ENCODE measurements at regions not wholly inside any gene's neighbourhood (a gene's known extent, or its start where the extent isn't known, plus 50 kb on each side); places are given as distances from the start of the nearest gene placed in this dataset.

DNA sequence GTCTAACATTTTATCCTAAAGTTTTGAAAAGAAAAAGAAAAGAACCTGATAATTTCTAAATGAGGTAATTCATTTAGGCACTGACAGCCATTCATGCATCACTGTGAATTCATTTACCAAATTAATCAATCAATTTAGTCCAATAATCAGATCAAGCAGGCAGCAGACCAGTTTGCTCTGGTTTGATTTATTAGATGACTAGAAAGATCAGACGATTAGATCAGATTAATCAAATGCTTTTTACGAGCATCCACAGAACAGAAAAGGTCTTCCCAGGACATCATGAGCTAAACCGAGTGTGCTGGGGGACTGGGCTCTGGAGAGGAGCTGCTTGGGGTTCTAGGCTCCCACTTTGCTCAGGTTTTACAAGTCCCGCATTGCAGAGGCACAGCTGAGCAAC lies 226.5 kb upstream of the MYO3A start:
- no peak overlapping the region for H3K4me3 Mint-ChIP-seq (ENCODE audit: unreplicated experiment)
- no peak overlapping the region for H3K27ac Mint-ChIP-seq (ENCODE audit: unreplicated experiment)
- DNase-seq (ENCODE audit: low spot score) = no peak
- H3K9me3 Mint-ChIP-seq (ENCODE audit: unreplicated experiment) = no peaks in the 10 kb centered on the region
- no peaks in the 10 kb centered on the region for H3K4me1 Mint-ChIP-seq (ENCODE audit: unreplicated experiment)
- TF ChIP-seq, protein P1, sequence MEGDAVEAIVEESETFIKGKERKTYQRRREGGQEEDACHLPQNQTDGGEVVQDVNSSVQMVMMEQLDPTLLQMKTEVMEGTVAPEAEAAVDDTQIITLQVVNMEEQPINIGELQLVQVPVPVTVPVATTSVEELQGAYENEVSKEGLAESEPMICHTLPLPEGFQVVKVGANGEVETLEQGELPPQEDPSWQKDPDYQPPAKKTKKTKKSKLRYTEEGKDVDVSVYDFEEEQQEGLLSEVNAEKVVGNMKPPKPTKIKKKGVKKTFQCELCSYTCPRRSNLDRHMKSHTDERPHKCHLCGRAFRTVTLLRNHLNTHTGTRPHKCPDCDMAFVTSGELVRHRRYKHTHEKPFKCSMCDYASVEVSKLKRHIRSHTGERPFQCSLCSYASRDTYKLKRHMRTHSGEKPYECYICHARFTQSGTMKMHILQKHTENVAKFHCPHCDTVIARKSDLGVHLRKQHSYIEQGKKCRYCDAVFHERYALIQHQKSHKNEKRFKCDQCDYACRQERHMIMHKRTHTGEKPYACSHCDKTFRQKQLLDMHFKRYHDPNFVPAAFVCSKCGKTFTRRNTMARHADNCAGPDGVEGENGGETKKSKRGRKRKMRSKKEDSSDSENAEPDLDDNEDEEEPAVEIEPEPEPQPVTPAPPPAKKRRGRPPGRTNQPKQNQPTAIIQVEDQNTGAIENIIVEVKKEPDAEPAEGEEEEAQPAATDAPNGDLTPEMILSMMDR (IDR thresholded peaks at IDR 0.05; ENCODE audit: unreplicated experiment) = no peak
- H3K27me3 Mint-ChIP-seq (ENCODE audit: unreplicated experiment) = peaks cover 1% of the 10 kb centered on the region
- no peaks in the 10 kb centered on the region for H3K36me3 Mint-ChIP-seq (ENCODE audit: low read depth, unreplicated experiment)

DNA sequence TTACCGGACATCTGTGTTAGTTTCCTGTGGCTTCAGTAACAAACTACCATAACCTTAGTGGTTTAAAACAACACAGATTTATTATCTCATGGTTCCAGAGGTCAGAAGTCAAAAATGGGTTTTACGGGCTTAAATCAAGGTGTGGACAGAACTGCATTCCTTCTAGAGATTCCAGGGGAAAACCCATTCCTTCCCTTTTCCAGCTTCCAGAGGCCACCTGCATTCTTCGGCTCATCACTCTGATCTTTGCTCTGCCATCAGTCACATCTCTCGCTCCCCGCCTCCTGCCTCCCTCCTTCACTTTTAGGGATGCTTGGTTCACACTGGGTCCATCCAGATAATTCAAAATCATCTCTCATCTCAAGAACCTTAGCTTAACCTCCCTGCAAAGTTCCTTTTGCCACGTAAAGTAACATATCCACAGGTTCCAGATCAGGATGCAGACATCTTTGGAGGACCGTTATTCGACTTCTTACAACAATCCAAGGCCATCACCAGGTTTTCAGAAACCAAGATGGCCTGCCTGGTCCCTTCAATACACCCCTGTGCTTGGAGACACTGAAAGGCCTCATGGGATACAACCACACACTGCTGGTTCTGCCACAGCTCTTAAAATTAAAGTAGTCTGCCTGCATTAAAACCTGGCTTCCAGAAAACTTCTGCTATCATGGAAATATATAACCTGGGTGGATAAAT lies 225.9 kb upstream of the MYO3A start:
- Mint-ChIP-seq H3K4me1 (ENCODE audit: unreplicated experiment) (no peaks in the 10 kb centered on the region), H3K27me3 (ENCODE audit: unreplicated experiment) (peaks cover 1% of the 10 kb centered on the region), H3K9me3 (ENCODE audit: unreplicated experiment) (no peaks in the 10 kb centered on the region), H3K27ac (ENCODE audit: unreplicated experiment) (no peak overlapping the region), H3K36me3 (ENCODE audit: low read depth, unreplicated experiment) (no peaks in the 10 kb centered on the region), H3K4me3 (ENCODE audit: unreplicated experiment) (no peak overlapping the region)
- DNase-seq (ENCODE audit: low spot score) = no peak
- TF ChIP-seq, protein P1 (IDR thresholded peaks at IDR 0.05; ENCODE audit: unreplicated experiment) = no peak

DNA sequence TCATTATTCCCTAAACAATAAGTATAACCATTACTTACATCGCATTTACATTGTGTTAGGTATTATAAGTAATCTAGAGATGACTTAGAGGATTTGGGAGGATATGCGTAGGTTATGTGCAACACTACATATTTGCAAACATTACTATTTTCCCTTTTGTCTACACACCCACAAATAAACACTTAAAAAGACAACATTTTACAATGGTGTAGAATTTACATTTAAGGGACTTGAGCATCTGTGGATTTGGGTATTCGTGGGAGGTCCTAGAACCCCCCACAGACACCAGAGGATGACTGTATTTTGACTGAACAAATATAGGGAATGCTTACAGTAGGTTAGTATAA lies 220.2 kb upstream of the MYO3A start:
- DNase-seq (ENCODE audit: low spot score) = no peak
- Mint-ChIP-seq H3K4me1 (ENCODE audit: unreplicated experiment) (peaks cover 2% of the 10 kb centered on the region), H3K27me3 (ENCODE audit: unreplicated experiment) (peaks cover 4% of the 10 kb centered on the region), H3K9me3 (ENCODE audit: unreplicated experiment) (peaks cover 6% of the 10 kb centered on the region), H3K4me3 (ENCODE audit: unreplicated experiment) (no peak overlapping the region), H3K36me3 (ENCODE audit: low read depth, unreplicated experiment) (peaks cover 9% of the 10 kb centered on the region), H3K27ac (ENCODE audit: unreplicated experiment) (no peak overlapping the region)
- TF ChIP-seq, protein P1 (IDR thresholded peaks at IDR 0.05; ENCODE audit: unreplicated experiment) = no peak

DNA sequence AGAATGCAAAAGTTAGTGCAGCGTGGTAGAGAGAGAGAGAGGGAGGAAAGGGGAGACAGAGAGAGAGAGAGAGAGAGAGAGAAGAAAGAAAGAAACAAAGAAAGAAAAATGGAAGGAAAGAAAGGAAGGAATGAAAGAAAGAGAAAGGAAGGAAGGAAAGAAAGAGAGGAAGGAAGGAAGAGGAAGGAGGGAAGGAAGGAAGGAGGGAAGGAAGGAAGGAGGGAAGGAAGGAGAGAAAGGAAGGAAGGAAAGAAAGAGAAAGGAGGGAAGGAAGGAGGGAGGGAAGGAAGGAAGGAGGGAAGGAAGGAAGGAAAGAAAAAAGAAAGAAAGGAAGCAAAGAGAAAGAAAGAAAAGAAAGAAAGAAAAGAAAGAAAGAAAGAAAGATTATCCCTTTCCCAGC lies 209.8 kb upstream of the MYO3A start:
- H3K4me3 Mint-ChIP-seq (ENCODE audit: unreplicated experiment) = no peak overlapping the region

More for the DNA sequence above, 209.8 kb upstream of the MYO3A start:
- no peak for DNase-seq (ENCODE audit: low spot score)
- H3K27me3 Mint-ChIP-seq (ENCODE audit: unreplicated experiment) = no peaks in the 10 kb centered on the region
- TF ChIP-seq, protein P1 (IDR thresholded peaks at IDR 0.05; ENCODE audit: unreplicated experiment) = no peak
- no peaks in the 10 kb centered on the region for H3K4me1 Mint-ChIP-seq (ENCODE audit: unreplicated experiment)
- no peaks in the 10 kb centered on the region for H3K36me3 Mint-ChIP-seq (ENCODE audit: low read depth, unreplicated experiment)
- no peaks in the 10 kb centered on the region for H3K9me3 Mint-ChIP-seq (ENCODE audit: unreplicated experiment)
- H3K27ac Mint-ChIP-seq (ENCODE audit: unreplicated experiment) = no peak overlapping the region
